ENCODE measurements at regions not wholly inside any gene's neighbourhood (a gene's known extent, or its start where the extent isn't known, plus 50 kb on each side); places are given as distances from the start of the nearest gene placed in this dataset.

- no peak for DNase-seq
Observed at GRCh38 chr6:148055419-148055818, 287.2 kb upstream of the SASH1 start.

GRCh38 chr6:148059869-148060268, 282.8 kb upstream of the SASH1 start:
- DNase-seq = no peak

- DNase-seq = no peak
Observed at GRCh38 chr6:148064406-148065134, 278.1 kb upstream of the SASH1 start.

GRCh38 chr6:148068437-148069061, 274.1 kb upstream of the SASH1 start:
- no peak for DNase-seq

GRCh38 chr6:148069256-148069655, 273.4 kb upstream of the SASH1 start:
- no peak for DNase-seq

- DNase-seq = no peak
Observed at GRCh38 chr6:148074291-148074690, 268.3 kb upstream of the SASH1 start.

- DNase-seq = no peak
Observed at GRCh38 chr6:148074738-148075137, 267.9 kb upstream of the SASH1 start.

GRCh38 chr6:148075352-148075751, 267.3 kb upstream of the SASH1 start:
- no peak for DNase-seq

GRCh38 chr6:148076051-148076450, 266.6 kb upstream of the SASH1 start:
- no peak for DNase-seq

- DNase-seq = no peak
Observed at GRCh38 chr6:148080315-148080714, 262.3 kb upstream of the SASH1 start.

- no peak for DNase-seq
Observed at GRCh38 chr6:148081076-148081475, 261.6 kb upstream of the SASH1 start.

GRCh38 chr6:148082044-148082443, 260.6 kb upstream of the SASH1 start:
- no peak for DNase-seq

- no peak for DNase-seq
Observed at GRCh38 chr6:148082696-148083095, 259.9 kb upstream of the SASH1 start.

GRCh38 chr6:148085631-148086331, 256.9 kb upstream of the SASH1 start:
- no peak for DNase-seq

GRCh38 chr6:148086386-148086785, 256.3 kb upstream of the SASH1 start:
- no peak for DNase-seq

- DNase-seq = no peak
Observed at GRCh38 chr6:148086843-148087242, 255.8 kb upstream of the SASH1 start.

GRCh38 chr6:148087659-148088058, 255.0 kb upstream of the SASH1 start:
- no peak for DNase-seq

GRCh38 chr6:148090326-148090725, 252.3 kb upstream of the SASH1 start:
- DNase-seq = no peak

- DNase-seq = no peak
Observed at GRCh38 chr6:148091394-148091793, 251.2 kb upstream of the SASH1 start.

- DNase-seq = no peak
Observed at GRCh38 chr6:148103436-148103835, 239.2 kb upstream of the SASH1 start.

- no peak for DNase-seq
Observed at GRCh38 chr6:148104131-148104530, 238.5 kb upstream of the SASH1 start.

GRCh38 chr6:148105695-148106094, 236.9 kb upstream of the SASH1 start:
- DNase-seq = no peak

GRCh38 chr6:148107911-148108310, 234.7 kb upstream of the SASH1 start:
- DNase-seq = no peak

- no peak for DNase-seq
Observed at GRCh38 chr6:148109732-148110131, 232.9 kb upstream of the SASH1 start.

Data from activated CD4-positive, alpha-beta T cell treated with anti-CD3 and anti-CD28 coated beads, Interleukin-2, amount 50 U/mL, for 16 hours (primary cell).